ENCODE measurements at regions not wholly inside any gene's neighbourhood (a gene's known extent, or its start where the extent isn't known, plus 50 kb on each side); places are given as distances from the start of the nearest gene placed in this dataset.

GRCh38 chr4:29717287-29718057 lies 1002.7 kb upstream of the PCDH7 start (continued):
- no peak for TF ChIP-seq SP1 (IDR thresholded peaks at IDR 0.05; ENCODE audit: low read depth, low read length)
